Osteoblast (primary cell): ENCODE measurements at regions not wholly inside any gene's neighbourhood (a gene's known extent, or its start where the extent isn't known, plus 50 kb on each side); places are given as distances from the start of the nearest gene placed in this dataset.

Experiments used
- DNase-seq: peaks from one replicate; pipeline ENCODE4 v3.0.0; 2011; ENCODE audit warnings: low spot score, mixed read lengths; ENCODE audit not compliant: insufficient read length; ENCODE audit errors: missing footprints
- H2AFZ ChIP-seq: 2 replicates; pipeline ENCODE4 v1.6.0; 2011; ENCODE audit warnings: mild to moderate bottlenecking, low read length
- H3K27ac ChIP-seq: 2 replicates; pipeline ENCODE4 v1.5.1; 2011; ENCODE audit warnings: mild to moderate bottlenecking, low read depth, low read length, moderate library complexity
- H3K27me3 ChIP-seq: 2 replicates; pipeline ENCODE4 v1.6.0; 2012; ENCODE audit warnings: mild to moderate bottlenecking, control low read depth, inconsistent platforms, low read length, moderate library complexity; ENCODE audit not compliant: insufficient read depth
- H3K36me3 ChIP-seq: 2 replicates; pipeline ENCODE4 v1.5.1; 2011; ENCODE audit warnings: mild to moderate bottlenecking, low read length, control low read depth, moderate library complexity; ENCODE audit not compliant: insufficient read depth
- H3K4me1 ChIP-seq: 2 replicates; pipeline ENCODE4 v1.5.1; 2011; ENCODE audit warnings: mild to moderate bottlenecking, low read length, control low read depth, moderate library complexity; ENCODE audit not compliant: insufficient read depth
- H3K4me2 ChIP-seq: 2 replicates; pipeline ENCODE4 v1.6.0; 2011; ENCODE audit warnings: mild to moderate bottlenecking, low read length; ENCODE audit not compliant: insufficient read depth
- H3K4me3 ChIP-seq: fragments of 200-600 bp; sonication (generic); 3 replicates; pipeline ENCODE4 v1.5.1; 2012; ENCODE audit warnings: mild to moderate bottlenecking, low read length, inconsistent platforms; ENCODE audit not compliant: insufficient read depth
- H3K79me2 ChIP-seq: 2 replicates; pipeline ENCODE4 v1.6.0; 2012; ENCODE audit warnings: mild to moderate bottlenecking, low read length, control low read depth, inconsistent platforms; ENCODE audit not compliant: insufficient read depth
- H3K9me3 ChIP-seq: 2 replicates; pipeline ENCODE4 v1.5.1; 2011; ENCODE audit warnings: low read depth, low read length, control low read depth
- H4K20me1 ChIP-seq: 2 replicates; pipeline ENCODE4 v1.6.0; 2012; ENCODE audit warnings: mild to moderate bottlenecking, low read length, control low read depth; ENCODE audit not compliant: insufficient read depth
- CTCF ChIP-seq: IDR thresholded peaks from 2 replicates; pipeline ENCODE4 v1.5.1; 2011; ENCODE audit warnings: mild to moderate bottlenecking, low read depth, low read length, moderate library complexity; ENCODE audit errors: extremely low read depth

DNA sequence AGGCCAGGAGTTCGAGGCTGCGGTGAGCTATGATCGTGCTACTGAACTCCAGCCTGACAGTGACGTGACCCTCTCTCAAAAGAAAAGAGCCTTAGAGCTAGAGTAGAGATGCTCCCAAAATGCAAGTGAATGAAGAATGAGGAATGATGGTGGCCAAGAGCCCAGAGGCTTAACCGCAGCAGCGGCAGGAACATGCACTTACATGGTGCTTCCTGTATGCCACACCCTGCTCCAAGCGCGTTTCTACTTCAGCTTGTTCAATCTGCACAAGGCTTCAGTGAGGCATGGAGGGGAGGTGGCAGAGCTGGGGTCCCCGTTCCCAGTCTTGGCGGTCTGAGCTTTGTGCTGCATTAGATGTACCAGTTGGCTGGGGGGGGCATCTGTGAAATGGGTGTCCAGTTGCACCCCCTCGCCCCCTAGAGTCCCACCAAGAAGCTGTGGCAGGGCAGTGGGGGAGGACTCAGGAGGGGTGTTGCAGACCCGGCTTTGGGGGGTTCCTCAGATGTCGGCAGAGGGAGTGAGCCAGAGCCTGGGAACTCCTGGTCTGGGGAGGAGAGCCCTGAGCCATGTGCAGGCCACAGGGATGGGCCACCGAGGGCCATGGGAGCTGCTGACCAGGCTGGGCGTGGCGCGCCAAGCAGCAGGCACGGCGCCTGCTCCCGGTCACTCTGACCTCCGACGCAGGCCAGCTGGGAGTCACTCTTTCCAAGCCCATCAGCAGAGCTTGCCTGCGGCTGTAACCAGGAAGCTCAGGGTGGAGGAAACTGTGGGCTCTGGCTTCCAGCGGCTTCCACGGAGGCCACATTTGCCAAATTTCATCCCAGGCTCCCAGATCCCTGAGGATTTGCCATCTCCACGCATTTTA lies 260.1 kb downstream of the PARN start:
- Histone ChIP-seq H3K4me3 (peak overlapping the region; percentile 18), H2AFZ (peak overlapping the region; percentile 84), H3K36me3 (no peaks in the 10 kb centered on the region), H3K27me3 (no peaks in the 10 kb centered on the region), H4K20me1 (no peaks in the 10 kb centered on the region), H3K4me1 (peaks cover 15% of the 10 kb centered on the region), H3K9me3 (no peaks in the 10 kb centered on the region), H3K4me2 (peak overlapping the region; percentile 58), H3K79me2 (no peaks in the 10 kb centered on the region), H3K27ac (peak overlapping the region; percentile 1)
- DNase-seq, result peak; percentile 95
- TF ChIP-seq CTCF, result no peak

GRCh38 chr16:14368399-14368798 lies 261.7 kb downstream of the PARN start:
- Histone ChIP-seq H3K9me3 (no peaks in the 10 kb centered on the region), H3K4me2 (no peak overlapping the region), H3K27ac (no peak overlapping the region), H3K4me1 (peaks cover 26% of the 10 kb centered on the region), H4K20me1 (no peaks in the 10 kb centered on the region), H3K79me2 (no peaks in the 10 kb centered on the region), H3K4me3 (no peak overlapping the region), H2AFZ (no peak overlapping the region), H3K36me3 (no peaks in the 10 kb centered on the region), H3K27me3 (no peaks in the 10 kb centered on the region)
- TF ChIP-seq CTCF, result no peak
- no peak for DNase-seq

- Histone ChIP-seq H3K4me3 (no peak overlapping the region), H4K20me1 (no peaks in the 10 kb centered on the region), H3K27ac (no peak overlapping the region), H3K4me2 (no peak overlapping the region), H2AFZ (no peak overlapping the region), H3K79me2 (no peaks in the 10 kb centered on the region), H3K27me3 (no peaks in the 10 kb centered on the region), H3K36me3 (no peaks in the 10 kb centered on the region), H3K9me3 (no peaks in the 10 kb centered on the region), H3K4me1 (peaks cover 35% of the 10 kb centered on the region)
- DNase-seq, result peak; percentile 66
- TF ChIP-seq CTCF, result no peak
These were observed 262.9 kb downstream of the PARN start for GRCh38 chr16:14366974-14367707.

- Histone ChIP-seq H3K4me3 (no peak overlapping the region), H4K20me1 (no peaks in the 10 kb centered on the region), H3K27ac (no peak overlapping the region), H3K36me3 (no peaks in the 10 kb centered on the region), H3K4me2 (no peak overlapping the region), H3K9me3 (no peaks in the 10 kb centered on the region), H3K27me3 (no peaks in the 10 kb centered on the region), H2AFZ (no peak overlapping the region), H3K4me1 (peaks cover 35% of the 10 kb centered on the region), H3K79me2 (no peaks in the 10 kb centered on the region)
- DNase-seq, result no peak
- TF ChIP-seq CTCF, result no peak
These were observed 263.6 kb downstream of the PARN start for GRCh38 chr16:14366447-14366846.
